Right lobe of liver (tissue), 4 donors: ENCODE measurements at regions not wholly inside any gene's neighbourhood (a gene's known extent, or its start where the extent isn't known, plus 50 kb on each side); places are given as distances from the start of the nearest gene placed in this dataset.

Experiments used
- POLR2A ChIP-seq: fragments of 450-650 bp; IDR thresholded peaks from one replicate; pipeline ENCODE4 v1.6.1; 2017; ENCODE audit warnings: antibody characterized with exemption, mild to moderate bottlenecking
- TF ChIP-seq, protein P1 (sequence below), 4 donors: fragments of 200-600 bp in 3 of 4; fragments of 450-650 bp in 1 of 4; IDR thresholded peaks; one replicate each; pipeline versions ENCODE4 v1.5.1 to v1.8.0; 2016 to 2022; ENCODE audit warnings: antibody characterized with exemption in 4 of 4, mild to moderate bottlenecking in 2 of 4
- donor health status: DM: no; HTN: no; CAD: no.
- donor health status: DM: no; HTN: no; CAD: no.
- donor health status: DM: no; HTN: yes; CAD: no.

DNA sequence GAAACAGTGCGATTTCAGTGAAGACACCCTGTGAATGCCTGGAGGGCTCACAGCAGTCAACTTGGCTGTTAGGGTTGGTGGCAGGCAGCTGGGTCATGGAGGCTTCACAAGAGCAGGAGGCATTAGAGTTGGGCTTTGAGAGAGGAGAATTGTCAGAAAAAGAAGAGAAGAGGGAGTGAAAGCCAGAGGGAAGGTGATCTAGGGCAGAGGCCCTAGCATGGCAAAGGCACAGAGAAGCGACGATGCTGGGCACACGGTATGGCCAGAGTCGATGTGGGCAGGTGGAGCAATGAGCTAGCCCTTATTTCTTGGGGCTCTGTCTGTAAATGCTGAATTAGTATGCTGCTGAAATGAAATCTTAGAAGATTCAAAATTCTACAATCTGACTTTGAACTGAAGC, 52.6 kb upstream of the OLFM4 start:
- TF ChIP-seq, protein P1, sequence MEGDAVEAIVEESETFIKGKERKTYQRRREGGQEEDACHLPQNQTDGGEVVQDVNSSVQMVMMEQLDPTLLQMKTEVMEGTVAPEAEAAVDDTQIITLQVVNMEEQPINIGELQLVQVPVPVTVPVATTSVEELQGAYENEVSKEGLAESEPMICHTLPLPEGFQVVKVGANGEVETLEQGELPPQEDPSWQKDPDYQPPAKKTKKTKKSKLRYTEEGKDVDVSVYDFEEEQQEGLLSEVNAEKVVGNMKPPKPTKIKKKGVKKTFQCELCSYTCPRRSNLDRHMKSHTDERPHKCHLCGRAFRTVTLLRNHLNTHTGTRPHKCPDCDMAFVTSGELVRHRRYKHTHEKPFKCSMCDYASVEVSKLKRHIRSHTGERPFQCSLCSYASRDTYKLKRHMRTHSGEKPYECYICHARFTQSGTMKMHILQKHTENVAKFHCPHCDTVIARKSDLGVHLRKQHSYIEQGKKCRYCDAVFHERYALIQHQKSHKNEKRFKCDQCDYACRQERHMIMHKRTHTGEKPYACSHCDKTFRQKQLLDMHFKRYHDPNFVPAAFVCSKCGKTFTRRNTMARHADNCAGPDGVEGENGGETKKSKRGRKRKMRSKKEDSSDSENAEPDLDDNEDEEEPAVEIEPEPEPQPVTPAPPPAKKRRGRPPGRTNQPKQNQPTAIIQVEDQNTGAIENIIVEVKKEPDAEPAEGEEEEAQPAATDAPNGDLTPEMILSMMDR (IDR thresholded peaks at IDR 0.05) = no peak
- TF ChIP-seq POLR2A = no peak
